ENCODE measurements at regions not wholly inside any gene's neighbourhood (a gene's known extent, or its start where the extent isn't known, plus 50 kb on each side); places are given as distances from the start of the nearest gene placed in this dataset.
A peak's percentile ranks its signal among the peaks of the same experiment; 100 is the strongest.

- no peak for TF ChIP-seq ZFX (IDR thresholded peaks at IDR 0.05)
- no peak for TF ChIP-seq CTCF (conservative IDR thresholded peaks at IDR 0.05)
Observed at GRCh38 chr13:107690181-107690580, 525.2 kb downstream of the LIG4 start.

DNA sequence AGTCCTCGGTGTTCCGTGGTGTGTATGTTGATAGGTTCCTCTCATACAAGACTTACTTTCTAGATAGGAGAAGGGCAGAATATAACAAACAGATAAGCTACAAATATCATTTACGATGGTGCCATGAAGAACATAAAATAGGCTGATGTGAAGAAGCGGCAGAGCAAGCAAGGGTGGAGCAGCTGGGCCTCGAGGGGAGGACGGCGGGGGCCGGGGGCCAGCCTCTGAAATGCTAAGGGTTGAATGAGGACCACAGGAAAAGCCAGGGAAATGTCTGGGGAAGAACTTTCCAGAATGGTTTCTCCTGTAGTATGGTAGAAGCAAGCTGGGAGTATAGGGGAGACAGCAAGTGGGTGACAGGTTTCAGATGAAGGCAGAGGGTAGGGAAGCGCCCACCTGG, 529.5 kb downstream of the LIG4 start:
- TF ChIP-seq CTCF (conservative IDR thresholded peaks at IDR 0.05) (no peak), ZFX (IDR thresholded peaks at IDR 0.05) (no peak)

More at GRCh38 chr13:107690181-107690580, 525.2 kb downstream of the LIG4 start:
- no peak overlapping the region for H3K27ac ChIP-seq

GRCh38 chr13:107681600-107681999, 533.7 kb downstream of the LIG4 start:
- H3K27ac ChIP-seq: no peak overlapping the region
- no peak for TF ChIP-seq ZFX (IDR thresholded peaks at IDR 0.05)
- no peak for TF ChIP-seq CTCF (conservative IDR thresholded peaks at IDR 0.05)

More for the DNA sequence above, 529.5 kb downstream of the LIG4 start:
- no peak overlapping the region for H3K27ac ChIP-seq

GRCh38 chr13:107680115-107680514, 535.2 kb downstream of the LIG4 start:
- no peak overlapping the region for H3K27ac ChIP-seq

DNA sequence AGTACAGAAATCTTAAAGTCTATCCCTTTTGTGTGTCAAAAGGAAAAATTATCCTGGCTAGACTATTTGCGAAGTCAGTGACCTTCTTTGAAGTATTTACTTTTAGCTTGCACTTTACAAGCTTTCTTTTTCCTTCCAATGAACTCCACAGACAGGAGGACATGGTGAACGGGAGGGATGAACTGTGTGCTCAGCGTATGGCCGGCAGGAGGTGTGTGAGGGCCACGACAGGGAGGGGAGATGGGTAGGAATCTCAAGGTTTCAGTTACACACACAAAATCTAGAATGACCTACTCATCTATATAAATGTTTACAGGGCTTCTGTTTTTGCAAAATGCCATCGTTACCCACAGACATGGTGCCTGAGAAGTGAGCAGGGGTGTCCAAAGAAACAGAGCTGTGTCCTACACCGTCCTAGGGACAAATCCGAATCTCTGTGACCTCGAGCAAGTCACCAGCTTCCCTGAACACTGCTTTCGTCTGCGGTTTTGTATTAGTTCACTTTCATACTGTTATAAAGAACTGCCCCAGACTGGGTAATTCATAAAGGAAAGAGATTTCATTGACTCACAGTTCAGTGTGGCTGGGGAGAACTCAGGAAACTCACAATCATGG, 537.2 kb downstream of the LIG4 start:
- no peak for TF ChIP-seq ZFX (IDR thresholded peaks at IDR 0.05)
- peak; percentile 56 for TF ChIP-seq CTCF (conservative IDR thresholded peaks at IDR 0.05)

More at GRCh38 chr13:107680115-107680514, 535.2 kb downstream of the LIG4 start:
- TF ChIP-seq CTCF (conservative IDR thresholded peaks at IDR 0.05) (peak; percentile 13; the same call in 1 of the 2 replicates), ZFX (IDR thresholded peaks at IDR 0.05) (no peak)

GRCh38 chr13:107675847-107676550, 539.3 kb downstream of the LIG4 start:
- H3K27ac ChIP-seq: no peak overlapping the region
- TF ChIP-seq CTCF (conservative IDR thresholded peaks at IDR 0.05) (no peak), ZFX (IDR thresholded peaks at IDR 0.05) (no peak)

More for the DNA sequence above, 537.2 kb downstream of the LIG4 start:
- H3K27ac ChIP-seq: no peak overlapping the region

GRCh38 chr13:107669391-107669993, 545.8 kb downstream of the LIG4 start:
- no peak overlapping the region for H3K27ac ChIP-seq
- TF ChIP-seq CTCF (conservative IDR thresholded peaks at IDR 0.05) (no peak), ZFX (IDR thresholded peaks at IDR 0.05) (no peak)

Data from C4-2B (cell line).